ENCODE measurements at regions not wholly inside any gene's neighbourhood (a gene's known extent, or its start where the extent isn't known, plus 50 kb on each side); places are given as distances from the start of the nearest gene placed in this dataset.

GRCh38 chr2:128787616-128788015 lies 468.9 kb upstream of the HS6ST1 start:
- TF ChIP-seq CTCF (IDR thresholded peaks at IDR 0.05; ENCODE audit: insufficient read depth, low read length), result no peak
- DNase-seq (ENCODE audit: low read depth), result no peak
- H3K4me3 ChIP-seq (ENCODE audit: low read depth, low read length), result no peak overlapping the region

GRCh38 chr2:128788636-128789220 lies 470.1 kb upstream of the HS6ST1 start:
- no peak for TF ChIP-seq CTCF (IDR thresholded peaks at IDR 0.05; ENCODE audit: insufficient read depth, low read length)
- no peak overlapping the region for H3K4me3 ChIP-seq (ENCODE audit: low read depth, low read length)
- DNase-seq (ENCODE audit: low read depth), result no peak

- TF ChIP-seq CTCF (IDR thresholded peaks at IDR 0.05; ENCODE audit: insufficient read depth, low read length), result no peak
- no peak for DNase-seq (ENCODE audit: low read depth)
- H3K4me3 ChIP-seq (ENCODE audit: low read depth, low read length), result no peak overlapping the region
Measured at GRCh38 chr2:128789221-128789620, 470.6 kb upstream of the HS6ST1 start.

GRCh38 chr2:128789776-128790455 lies 471.2 kb upstream of the HS6ST1 start:
- H3K4me3 ChIP-seq (ENCODE audit: low read depth, low read length), result no peak overlapping the region
- DNase-seq (ENCODE audit: low read depth), result no peak
- TF ChIP-seq CTCF (IDR thresholded peaks at IDR 0.05; ENCODE audit: insufficient read depth, low read length), result no peak

- DNase-seq (ENCODE audit: low read depth), result no peak
- no peak overlapping the region for H3K4me3 ChIP-seq (ENCODE audit: low read depth, low read length)
- TF ChIP-seq CTCF (IDR thresholded peaks at IDR 0.05; ENCODE audit: insufficient read depth, low read length), result no peak
Measured at GRCh38 chr2:128790541-128791001, 471.9 kb upstream of the HS6ST1 start.

- H3K4me3 ChIP-seq (ENCODE audit: low read depth, low read length), result no peak overlapping the region
- DNase-seq (ENCODE audit: low read depth), result no peak
- no peak for TF ChIP-seq CTCF (IDR thresholded peaks at IDR 0.05; ENCODE audit: insufficient read depth, low read length)
Measured at GRCh38 chr2:128791120-128791984, 472.7 kb upstream of the HS6ST1 start.

Measured in fibroblast of the aortic adventitia (primary cell).